ENCODE measurements at regions not wholly inside any gene's neighbourhood (a gene's known extent, or its start where the extent isn't known, plus 50 kb on each side); places are given as distances from the start of the nearest gene placed in this dataset.

DNA sequence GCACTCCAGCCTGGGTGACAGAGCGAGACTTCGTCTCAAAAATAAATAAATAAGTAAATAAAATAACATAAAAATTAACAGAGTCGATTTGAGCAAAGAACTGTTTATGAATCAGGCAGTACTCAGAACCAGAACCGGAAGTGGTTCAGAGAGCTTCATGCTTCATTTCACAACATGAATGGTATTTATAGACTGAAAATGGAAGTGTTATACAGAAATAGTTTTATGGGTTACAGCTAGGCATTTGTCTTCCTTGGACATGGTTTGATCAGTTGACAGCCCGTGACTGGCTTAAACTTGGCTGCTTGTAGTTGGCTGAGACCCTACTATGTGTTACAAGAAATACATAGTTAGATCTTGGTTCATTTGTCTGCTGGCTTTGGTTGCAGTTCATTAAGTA, 216.0 kb upstream of the MCTP2 start:
- no peaks in the 10 kb centered on the region for H3K9me3 ChIP-seq
- no peak for TF ChIP-seq POLR2A (IDR thresholded peaks at IDR 0.05)
- TF ChIP-seq, protein P1, sequence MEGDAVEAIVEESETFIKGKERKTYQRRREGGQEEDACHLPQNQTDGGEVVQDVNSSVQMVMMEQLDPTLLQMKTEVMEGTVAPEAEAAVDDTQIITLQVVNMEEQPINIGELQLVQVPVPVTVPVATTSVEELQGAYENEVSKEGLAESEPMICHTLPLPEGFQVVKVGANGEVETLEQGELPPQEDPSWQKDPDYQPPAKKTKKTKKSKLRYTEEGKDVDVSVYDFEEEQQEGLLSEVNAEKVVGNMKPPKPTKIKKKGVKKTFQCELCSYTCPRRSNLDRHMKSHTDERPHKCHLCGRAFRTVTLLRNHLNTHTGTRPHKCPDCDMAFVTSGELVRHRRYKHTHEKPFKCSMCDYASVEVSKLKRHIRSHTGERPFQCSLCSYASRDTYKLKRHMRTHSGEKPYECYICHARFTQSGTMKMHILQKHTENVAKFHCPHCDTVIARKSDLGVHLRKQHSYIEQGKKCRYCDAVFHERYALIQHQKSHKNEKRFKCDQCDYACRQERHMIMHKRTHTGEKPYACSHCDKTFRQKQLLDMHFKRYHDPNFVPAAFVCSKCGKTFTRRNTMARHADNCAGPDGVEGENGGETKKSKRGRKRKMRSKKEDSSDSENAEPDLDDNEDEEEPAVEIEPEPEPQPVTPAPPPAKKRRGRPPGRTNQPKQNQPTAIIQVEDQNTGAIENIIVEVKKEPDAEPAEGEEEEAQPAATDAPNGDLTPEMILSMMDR (IDR thresholded peaks at IDR 0.05): no peak
- H3K4me1 ChIP-seq: no peaks in the 10 kb centered on the region
- H3K27ac ChIP-seq: no peak overlapping the region
- DNase-seq: no peak
- H3K4me3 ChIP-seq: no peak overlapping the region
- H3K27me3 ChIP-seq: no peaks in the 10 kb centered on the region
- no peaks in the 10 kb centered on the region for H3K36me3 ChIP-seq

DNA sequence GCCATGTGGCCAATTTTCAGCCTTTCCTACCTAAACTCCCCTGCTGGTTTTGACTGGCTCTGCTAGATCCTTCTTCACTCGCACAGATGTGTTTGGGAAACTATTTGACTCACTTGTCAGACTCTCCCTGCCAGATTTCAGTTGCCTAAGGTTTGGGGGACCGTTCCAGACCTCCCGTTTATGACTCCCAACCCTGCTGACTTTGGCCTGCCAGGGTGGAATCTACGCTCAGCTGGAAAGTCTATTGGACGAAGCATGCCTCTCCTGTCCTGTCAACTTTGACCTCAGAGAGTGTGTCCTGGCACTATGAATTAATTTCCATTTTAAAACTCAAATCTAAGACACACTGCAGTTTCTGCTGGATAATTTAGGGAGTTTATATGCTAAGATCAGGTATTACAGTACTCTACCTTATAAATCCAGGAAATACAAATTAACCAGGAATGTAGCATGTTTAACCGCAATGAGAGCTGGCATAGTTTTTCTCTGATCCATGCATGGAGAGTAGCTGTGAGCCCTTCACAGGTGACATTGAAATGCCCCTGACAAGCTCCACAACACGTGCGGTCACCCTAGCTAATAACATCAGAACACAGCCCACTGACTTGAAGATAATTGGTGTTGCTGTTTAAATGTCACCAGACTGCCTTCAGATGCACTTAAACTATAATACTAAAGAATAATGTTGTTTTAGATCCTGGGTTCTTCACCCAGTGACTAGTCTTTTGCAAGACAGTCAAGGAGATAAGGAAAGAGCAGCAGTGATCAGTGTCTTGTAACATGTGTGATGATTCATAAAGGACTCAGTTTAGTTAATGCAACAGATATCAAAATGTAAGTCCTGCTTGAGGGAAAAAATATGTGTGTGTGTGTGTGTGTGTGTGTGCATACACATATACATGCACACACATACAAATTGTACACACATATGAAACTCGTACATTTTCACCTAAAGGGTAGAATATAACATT, 223.0 kb upstream of the MCTP2 start:
- Histone ChIP-seq H3K36me3 (no peaks in the 10 kb centered on the region), H3K4me1 (peaks cover 0 to 4% (median 0%) of the 10 kb centered on the region in 4 donors), H3K9me3 (no peaks in the 10 kb centered on the region), H3K27me3 (no peaks in the 10 kb centered on the region), H3K27ac (no peak overlapping the region), H3K4me3 (no peak overlapping the region)
- no peak for DNase-seq
- TF ChIP-seq, protein P1 (IDR thresholded peaks at IDR 0.05): no peak
- no peak for TF ChIP-seq POLR2A (IDR thresholded peaks at IDR 0.05)

DNA sequence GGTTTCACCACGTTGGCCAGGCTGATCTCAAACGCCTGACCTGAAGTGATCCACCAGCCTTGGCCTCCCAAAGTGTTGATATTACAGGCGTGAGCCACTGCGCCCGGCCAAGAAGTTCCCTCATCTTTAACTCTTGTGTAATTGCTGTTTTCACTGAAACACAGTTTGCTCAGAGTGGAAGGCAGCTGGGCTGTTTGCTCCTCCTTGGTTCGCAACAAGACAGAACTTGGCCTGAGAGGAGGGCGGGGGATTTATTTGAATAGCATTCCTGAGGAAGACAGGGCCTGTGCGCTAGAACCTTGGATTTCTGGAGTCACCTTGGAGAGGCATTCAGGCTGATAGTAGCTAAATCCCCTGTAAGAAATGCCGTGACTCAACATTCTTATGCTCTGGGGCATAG, 226.7 kb upstream of the MCTP2 start:
- Histone ChIP-seq H3K9me3 (no peaks in the 10 kb centered on the region), H3K4me3 (no peak overlapping the region), H3K4me1 (peaks cover 0 to 4% (median 0%) of the 10 kb centered on the region in 4 donors), H3K27me3 (no peaks in the 10 kb centered on the region), H3K36me3 (no peaks in the 10 kb centered on the region), H3K27ac (no peak overlapping the region)
- TF ChIP-seq POLR2A (IDR thresholded peaks at IDR 0.05): no peak
- TF ChIP-seq, protein P1 (IDR thresholded peaks at IDR 0.05): no peak
- DNase-seq: peak in 1 of 3 donors; percentile 55

DNA sequence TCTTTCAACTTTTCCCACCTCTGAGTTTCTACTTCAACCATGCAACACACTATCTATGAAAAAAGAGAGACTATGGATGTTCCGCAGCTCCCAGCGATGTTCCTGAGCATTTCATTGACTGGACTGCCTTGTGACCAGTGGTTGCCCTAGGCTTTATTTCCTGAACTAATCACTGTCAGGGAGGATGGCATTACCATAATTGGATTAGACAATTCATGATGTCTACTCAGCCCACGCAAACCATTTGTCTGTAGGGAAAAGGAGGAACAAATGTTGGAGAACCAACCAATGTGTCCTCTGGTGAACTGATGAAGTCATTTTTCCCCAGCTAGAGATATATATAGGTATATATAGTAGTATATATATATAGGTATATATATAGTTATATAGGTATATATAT, 229.3 kb upstream of the MCTP2 start:
- TF ChIP-seq, protein P1 (IDR thresholded peaks at IDR 0.05): no peak
- TF ChIP-seq POLR2A (IDR thresholded peaks at IDR 0.05): no peak
- no peaks in the 10 kb centered on the region for H3K36me3 ChIP-seq
- no peaks in the 10 kb centered on the region for H3K27me3 ChIP-seq
- H3K9me3 ChIP-seq: no peaks in the 10 kb centered on the region
- no peak overlapping the region for H3K4me3 ChIP-seq
- H3K27ac ChIP-seq: no peak overlapping the region
- DNase-seq: no peak
- peaks cover 0 to 4% (median 0%) of the 10 kb centered on the region in 4 donors for H3K4me1 ChIP-seq

DNA sequence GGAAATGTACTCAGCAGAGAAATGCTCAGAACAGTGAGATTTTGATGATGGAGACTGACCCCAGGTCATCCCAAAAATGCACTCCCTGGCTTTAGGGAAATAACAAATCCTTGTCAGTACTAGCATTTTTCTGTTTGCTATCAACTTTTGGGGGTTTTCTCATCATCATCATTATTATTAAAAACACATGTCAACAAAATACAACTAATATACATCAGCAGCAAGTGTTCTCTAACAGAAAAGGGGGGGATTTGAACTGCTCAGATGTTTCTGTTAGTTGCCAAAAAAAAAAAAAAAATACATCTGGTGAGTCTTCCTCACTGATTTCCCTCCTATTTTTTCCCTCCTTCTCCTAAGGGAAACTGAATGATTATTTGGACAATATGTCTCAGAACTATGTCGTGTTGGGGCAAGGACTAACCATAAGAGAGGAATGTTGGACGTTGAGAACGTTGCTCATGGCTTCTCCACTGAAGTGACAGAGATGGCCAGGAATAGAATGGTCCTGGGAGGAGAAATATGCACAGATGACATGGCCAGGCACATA, 230.0 kb upstream of the MCTP2 start:
- Histone ChIP-seq H3K27me3 (no peaks in the 10 kb centered on the region), H3K4me1 (peaks cover 0 to 4% (median 0%) of the 10 kb centered on the region in 4 donors), H3K36me3 (no peaks in the 10 kb centered on the region), H3K9me3 (no peaks in the 10 kb centered on the region), H3K4me3 (no peak overlapping the region), H3K27ac (no peak overlapping the region)
- DNase-seq: no peak
- TF ChIP-seq, protein P1 (IDR thresholded peaks at IDR 0.05): no peak
- no peak for TF ChIP-seq POLR2A (IDR thresholded peaks at IDR 0.05)
